Mucosa of gallbladder (tissue), 1 donor: ENCODE measurements at regions not wholly inside any gene's neighbourhood (a gene's known extent, or its start where the extent isn't known, plus 50 kb on each side); places are given as distances from the start of the nearest gene placed in this dataset.
A peak's percentile ranks its signal among the peaks of the same experiment; 100 is the strongest.

ENCODE experiments used
- DNase-seq: peaks from one replicate; pipeline ENCODE4 v3.0.0-alpha.2; 2020; ENCODE audit warnings: low spot score
- donor health status: DM: no; HTN: no; CAD: no.

DNA sequence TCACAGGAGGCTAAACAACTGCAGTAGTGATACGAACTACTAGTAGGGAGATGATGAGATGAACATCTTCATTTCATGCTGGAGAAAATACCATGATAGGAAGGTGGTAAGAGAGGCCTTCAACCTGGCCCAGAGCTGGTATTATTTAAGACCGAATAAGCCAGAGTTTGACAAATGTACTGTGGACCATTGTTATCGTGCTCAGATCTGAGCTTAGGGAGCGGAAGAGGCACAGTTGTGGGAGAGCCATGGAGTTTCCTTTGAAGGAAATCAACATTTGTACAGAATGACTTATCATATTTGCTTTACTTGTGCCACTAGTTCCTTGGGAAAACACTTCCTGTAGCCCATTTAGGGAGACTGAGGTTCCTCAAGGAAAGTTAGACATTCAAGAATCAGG lies 260.6 kb upstream of the TNP1 start:
- DNase-seq: no peak

DNA sequence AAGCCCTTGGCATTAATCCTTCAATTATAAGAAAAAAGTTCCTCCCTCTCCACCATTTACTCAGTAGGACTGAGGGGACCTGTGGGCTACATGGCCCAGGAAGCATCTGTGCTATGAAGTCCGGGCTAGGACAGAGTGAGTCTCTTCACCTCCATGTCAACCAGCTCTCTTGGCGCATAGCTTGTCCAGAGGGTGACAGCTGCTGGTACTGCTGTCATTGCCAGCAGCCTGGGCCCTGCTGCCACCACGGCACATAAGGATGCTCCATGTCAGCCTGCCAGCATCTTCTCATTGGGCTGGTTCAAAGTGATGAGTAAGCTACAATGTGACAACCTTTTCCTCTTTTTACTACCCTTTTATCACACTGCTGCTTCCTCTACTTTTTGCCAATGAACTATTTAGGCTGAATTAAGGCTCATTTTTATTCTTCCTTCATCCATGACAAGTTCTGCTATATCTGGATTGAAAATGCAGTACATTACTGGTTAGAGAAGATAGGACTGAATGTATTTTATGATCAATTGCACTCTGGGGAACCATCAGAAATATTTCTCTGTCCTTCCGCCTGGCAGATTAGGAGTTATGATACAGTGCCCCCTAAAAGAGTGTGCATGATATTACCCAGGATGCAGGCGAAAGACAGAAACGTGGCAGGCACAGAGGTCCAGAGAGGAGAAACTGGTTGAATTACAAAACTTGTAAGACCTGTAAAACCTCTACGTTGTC lies 258.9 kb upstream of the TNP1 start:
- no peak for DNase-seq

DNA sequence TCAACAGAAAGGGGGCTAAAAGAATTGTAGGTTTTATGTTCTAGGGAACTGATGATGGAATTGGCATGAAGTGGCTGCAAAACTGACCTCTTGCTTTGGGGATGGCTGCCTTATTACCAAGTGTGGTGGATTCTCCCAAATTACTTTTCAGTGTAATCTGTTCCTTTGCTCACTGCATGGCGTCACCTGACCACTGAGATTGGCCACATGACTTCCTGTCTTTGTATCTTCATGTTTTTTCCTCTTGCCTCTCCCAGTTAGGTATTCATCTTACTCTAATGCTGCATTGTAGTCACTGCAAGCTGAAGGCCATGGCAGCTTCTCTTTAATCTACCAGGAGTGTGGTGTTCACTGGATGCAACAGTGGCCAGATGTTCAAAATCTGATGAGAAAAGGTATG lies 257.7 kb upstream of the TNP1 start:
- no peak for DNase-seq

DNA sequence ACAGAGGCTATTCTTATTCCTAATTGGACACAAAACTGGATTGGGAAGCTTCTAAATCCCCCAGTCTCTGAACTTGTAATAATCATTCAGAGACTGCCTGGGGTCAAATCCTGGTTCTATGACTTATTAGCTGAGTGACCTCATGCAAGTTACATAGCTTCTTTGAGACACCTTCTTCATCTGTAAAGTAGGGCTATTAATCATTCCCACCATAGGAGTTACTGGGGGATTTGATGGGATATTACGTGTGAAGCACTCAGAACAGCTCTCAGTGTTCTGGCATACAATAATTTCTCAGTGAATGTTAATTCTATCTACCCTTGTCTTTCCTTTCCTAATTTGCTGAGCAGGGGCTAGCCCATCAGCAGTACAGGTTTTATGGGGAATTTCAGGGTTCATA lies 256.7 kb upstream of the TNP1 start:
- no peak for DNase-seq

DNA sequence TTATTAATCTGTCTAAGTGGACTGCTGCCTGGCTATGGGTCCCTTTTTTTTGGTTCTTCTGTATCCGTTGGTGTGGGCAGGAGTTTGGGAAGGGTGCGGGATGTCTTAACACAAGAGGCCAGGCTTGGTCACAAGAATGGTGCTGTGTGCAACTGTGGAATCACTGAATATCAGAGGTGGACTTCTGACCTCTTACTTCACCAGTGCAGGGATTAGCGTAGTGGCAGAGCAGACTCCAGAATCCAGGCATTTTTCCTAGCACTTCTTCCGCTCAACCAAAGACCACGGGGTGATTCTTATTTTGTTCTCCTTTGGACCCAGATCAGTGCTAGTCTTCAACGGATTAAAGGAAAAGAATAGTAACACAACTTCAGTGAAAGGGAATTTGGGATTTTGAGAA lies 254.3 kb upstream of the TNP1 start:
- no peak for DNase-seq

DNA sequence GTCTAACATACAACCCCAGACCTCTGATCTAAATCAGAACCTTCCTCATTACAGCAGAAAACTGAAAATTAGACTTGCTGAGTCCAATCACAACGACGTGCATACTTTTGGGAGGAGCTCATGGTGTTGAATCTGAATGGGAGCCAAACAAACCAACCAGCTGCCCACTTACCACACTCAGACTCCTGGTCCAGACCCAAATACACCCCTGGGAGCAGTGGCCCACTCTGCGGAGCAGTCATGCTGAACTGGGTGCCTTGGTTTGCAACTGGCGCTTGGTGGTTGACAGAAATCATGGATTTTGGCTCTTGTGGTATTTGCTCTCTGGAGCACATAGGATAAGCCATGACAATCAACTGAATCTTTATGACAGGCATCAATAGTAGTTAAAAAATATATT lies 253.6 kb upstream of the TNP1 start:
- DNase-seq: no peak

DNA sequence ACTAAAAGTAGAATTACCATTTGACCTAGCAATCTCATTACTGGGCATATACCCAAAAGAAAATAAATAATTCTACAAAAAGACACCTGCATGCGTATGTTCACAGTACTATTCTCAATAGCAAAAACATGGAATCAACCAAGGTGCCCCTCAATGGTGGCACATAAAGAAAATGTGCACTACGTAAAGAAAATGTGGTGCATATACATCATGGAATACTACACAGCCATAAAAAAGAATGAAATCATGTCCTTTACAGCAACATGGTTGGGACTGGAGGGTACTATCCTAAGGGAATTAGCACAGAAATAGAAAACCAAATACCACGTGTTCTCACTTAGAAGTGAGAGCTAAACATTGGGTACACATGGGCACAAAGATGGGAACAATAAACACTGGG lies 250.7 kb upstream of the TNP1 start:
- DNase-seq: no peak

DNA sequence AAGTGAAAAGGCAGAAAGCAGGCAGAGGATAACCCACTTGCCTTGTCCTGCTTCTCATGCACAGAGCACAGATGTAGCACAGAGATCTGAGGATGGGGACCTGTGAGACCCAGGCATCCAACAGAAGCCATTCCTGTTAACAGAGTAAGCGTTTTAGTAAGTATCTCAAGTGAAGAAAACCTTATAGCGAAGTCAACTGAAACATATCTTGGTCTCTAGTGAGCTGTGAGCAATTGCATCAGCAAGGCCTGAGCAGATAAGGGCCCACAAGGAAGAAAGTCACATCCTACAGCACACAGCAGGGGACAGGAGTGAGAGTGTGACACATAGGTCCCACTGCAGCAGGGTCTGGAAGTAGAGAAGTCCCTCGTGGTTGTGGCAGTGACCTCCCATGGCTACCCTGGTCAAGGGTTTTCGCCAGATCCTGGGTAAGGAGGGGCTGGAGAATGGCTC lies 248.7 kb upstream of the TNP1 start:
- DNase-seq: no peak

DNA sequence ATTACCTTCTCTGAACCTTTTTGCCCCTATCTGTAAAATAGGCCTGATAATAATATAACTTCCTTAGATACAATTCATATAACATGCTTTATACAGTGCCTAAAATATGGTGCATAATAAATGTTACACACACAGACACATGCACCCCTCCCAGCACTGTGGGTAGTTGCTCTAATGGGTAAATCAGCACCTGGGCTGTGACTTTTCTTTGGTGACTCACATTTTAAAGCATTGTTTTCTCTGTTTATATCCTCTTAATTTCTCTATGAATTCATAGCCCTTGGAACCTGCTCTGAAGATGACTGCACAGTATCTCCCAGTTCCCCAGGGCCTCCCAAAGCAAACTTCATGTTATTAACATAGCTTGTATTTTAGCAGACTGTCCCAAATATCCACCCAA lies 248.2 kb upstream of the TNP1 start:
- no peak for DNase-seq

DNA sequence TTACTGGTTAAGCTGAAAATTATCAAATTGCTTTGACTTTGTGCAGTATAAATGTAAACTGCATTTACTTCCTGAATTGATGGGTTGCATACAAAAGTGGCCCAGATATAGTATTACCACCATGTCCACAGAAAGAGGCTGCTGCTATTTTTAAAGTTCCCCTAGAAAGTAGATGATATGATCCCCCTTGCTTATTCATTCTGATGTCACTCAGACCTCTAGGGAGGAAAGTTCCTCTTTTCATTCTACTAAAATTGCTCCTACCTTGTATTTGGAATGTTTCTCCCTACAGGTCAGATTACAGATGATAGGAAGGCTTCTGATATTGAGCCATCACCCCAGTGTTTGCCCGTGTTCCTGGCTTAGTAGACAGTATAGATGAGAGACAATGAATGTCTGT lies 247.6 kb upstream of the TNP1 start:
- no peak for DNase-seq

DNA sequence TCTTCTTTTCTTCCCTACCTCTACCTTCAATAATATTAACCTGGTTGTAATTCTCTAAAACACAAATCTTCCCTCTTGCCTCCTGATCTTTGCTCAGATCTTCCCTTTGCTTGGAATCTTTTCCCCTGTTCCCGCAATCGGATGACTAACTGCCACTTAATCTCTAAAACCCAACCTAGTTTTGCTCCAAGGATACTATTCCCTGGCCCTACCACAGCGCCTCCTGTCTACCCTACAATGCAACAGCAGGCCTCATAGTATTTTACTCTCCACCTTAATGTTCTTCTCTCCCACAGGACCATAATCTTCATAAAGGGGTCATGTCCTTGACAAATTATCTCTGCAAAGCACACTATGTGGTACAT lies 246.8 kb upstream of the TNP1 start:
- no peak for DNase-seq

DNA sequence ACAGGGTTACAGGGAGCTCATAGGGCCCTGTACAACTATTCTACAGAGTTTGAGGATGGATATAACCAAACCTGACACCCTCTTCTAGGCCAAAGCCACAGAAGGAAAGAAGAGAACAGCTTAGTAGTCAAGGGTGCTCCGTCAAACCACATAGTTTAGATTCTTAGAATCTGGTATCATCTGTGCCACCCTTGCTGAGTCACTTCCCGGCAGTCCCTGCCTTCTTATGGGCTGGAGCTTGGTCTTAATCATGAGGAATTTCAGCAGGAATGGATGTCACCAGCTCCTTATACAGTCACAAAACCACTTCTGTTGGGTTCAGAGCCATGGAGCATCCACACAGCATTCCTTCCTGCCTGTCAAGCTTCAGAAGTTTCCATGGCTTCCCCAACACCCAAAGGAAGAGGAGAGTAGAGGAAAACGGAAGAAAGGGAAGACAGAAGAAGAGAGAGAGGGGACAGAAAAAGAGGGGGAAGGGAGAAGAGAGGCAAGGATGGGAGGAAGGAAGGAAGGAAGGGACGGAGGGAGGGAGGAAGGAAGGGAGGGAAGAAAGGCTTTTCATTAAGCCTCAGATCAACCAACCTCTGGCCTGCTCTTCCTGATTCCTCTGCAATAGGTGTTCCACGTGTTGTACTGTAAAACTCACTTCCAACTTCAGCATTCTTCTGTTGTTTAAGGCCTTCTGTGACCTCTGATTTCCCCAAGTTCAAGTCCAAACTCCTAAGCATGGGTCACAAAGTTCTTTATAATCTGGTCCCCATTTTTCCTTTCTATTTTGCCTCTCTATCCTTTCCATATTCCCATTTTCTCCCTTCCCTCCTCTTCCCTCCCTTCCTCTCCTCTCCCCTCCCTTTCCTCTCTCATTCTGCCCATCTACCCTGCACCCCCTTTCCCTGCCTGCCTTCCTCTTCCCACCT lies 246.1 kb upstream of the TNP1 start:
- DNase-seq: peak; percentile 14

DNA sequence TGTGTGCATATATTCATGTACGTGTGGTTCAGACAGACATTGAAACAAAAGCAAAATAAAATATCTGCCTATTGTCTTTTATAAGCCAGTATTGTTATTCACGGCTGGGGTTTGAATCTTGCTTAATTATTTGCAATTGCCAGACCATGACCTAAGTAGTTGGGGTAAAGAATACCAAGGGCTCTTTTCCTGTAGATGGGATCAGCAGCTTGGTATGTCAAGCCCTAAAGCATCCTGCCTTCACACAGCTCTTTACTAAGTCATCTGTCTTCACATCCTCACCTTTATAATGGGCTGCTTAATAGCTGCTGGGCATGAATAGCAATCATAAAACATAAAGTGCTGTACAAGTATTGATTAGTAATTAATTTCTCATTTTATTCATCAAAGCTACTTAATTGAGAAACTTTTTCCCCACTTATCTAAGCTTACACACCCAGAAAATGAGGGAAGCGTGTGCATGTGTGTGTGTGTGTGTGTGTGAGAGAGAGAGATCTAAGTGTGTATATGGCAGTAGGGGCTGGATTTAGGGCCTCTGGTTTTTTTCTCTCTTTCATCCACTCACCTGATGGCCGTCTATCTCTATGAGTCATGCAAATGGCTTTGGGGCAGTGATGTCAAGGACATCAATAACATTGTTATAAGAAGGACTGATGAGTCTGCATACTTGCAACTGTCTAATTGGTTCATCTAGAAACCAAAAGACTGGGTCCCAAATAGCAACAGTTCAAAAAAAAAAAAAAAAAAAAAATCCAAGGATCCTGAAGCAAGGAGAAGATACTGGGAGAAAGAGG lies 244.1 kb upstream of the TNP1 start:
- DNase-seq: no peak

DNA sequence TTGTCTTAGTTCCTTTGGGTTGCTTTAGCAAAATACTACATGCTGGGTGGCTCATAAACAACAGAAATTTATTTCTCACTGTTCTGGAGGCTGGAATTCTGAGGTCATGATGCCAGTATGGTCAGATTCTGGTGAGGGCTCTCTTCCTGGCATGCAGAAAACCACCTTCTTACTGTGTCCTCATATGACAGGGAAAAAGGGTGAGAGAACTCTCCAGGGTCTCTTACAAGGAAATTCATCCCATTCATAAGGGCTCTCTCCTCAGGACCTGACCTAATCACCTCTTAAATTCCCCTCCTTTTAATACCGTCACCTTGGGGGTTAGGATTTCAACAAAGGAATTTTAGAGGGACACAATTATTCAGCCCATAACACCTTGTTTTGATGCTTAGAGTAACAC lies 243.1 kb upstream of the TNP1 start:
- DNase-seq: no peak

DNA sequence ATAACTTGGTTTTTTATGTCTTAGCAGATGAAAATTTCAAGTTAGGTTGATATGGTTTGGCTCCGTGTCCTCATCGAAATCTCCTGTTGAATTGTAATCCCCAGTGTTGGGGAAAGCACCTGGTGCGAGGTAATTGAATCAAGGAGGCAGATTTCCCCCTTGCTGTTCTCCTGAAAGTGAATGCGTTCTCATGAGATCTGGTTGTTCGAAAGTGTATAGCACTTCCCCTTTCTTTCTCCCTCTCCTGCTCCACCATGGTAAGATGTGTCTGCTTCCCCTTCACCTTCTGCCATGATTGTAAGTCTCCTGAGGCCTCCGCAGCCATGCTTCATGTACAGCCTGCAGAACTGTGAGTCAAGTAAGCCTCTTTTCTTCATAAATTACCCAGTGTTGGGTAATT lies 242.1 kb upstream of the TNP1 start:
- DNase-seq: no peak

DNA sequence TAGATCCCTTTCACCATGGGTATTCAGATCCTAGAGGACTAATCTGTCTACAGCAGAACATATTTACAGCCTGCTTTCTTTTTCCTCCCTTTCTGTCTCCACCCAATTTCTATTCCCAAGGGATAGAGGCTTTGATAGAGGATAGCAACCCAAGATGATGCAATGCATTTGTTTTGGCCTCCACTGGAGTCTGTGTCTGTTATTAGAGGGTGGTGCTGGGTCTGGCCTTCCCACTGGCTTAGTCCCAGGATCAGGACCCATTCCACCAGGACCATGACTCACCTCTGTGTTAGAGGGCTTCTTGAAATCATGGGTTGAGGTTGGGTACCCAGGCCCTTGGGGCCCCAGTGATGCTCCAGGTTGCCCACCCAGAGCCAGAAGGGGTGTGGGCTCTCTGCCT lies 239.7 kb upstream of the TNP1 start:
- DNase-seq: no peak

DNA sequence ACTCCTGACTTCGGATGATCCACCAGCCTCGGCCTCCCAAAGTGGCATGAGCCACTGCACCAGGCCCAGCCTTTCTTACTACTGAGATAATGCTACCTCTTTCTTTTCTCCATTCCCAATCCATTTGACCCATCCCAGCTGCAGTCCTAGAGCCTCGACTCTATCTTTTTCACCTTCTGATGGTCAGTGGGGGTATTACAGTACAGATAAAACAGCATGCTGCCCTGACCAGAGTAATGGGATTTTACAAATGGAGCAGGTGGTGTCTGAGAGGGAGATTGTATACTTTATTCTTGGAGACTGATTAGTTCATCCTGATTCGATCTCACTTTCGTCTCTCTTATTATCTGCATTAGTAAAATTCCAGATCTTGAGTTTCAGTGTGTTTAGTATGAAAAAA lies 238.6 kb upstream of the TNP1 start:
- DNase-seq: no peak

DNA sequence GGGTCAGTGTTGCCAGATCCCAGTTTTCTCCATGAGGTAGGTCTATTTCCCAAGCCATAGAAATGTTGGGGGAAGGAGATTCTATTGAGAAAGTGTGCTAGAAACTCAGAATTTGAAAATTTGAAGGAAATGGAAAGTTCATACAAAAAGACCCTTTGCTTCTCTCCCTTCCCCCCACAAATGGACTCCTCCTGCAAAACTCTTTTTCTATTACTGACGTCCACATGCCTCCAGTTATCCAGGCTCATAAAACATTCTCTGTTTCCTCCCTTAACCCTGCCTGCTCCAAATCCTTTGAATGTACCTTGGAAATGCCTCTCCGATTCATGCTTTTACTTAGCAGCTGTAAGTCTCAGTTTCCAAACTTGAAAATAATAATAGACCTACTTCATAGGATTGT lies 237.5 kb upstream of the TNP1 start:
- no peak for DNase-seq

DNA sequence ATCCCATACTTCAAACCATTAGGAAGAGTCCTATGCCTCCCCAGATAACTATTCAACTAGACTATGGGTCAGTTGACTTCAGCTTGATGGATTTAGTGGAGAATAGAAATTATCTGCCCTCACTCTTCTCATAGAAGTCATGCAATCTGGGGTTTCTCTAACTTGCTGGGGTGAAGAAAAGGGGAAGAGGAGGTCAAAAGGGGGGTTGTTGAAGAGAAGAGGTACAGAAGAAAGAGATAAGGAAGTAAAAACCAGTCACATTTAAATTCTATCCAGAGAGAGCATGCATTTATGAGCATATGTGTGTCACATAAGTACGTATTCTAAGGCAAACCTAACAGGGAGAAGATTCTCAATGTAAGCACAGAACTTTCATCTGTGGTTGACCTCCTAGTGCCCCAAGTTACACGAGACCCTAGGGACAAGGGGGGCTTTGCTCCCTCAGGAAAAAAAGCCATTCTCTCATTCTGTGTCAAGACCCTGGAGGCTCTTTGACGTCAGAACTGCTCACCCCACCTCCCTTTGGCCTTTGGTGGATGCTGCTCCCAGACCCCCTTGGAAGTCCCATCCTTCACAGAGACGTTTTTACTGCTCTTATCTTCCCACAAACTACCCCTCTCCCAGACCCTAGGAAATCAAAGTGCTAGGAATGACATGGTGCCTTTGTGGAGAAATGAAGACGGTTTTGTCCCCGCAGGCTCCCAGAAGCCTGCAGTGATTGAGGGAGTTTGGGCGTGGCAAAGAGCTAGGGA lies 236.8 kb upstream of the TNP1 start:
- DNase-seq: no peak

DNA sequence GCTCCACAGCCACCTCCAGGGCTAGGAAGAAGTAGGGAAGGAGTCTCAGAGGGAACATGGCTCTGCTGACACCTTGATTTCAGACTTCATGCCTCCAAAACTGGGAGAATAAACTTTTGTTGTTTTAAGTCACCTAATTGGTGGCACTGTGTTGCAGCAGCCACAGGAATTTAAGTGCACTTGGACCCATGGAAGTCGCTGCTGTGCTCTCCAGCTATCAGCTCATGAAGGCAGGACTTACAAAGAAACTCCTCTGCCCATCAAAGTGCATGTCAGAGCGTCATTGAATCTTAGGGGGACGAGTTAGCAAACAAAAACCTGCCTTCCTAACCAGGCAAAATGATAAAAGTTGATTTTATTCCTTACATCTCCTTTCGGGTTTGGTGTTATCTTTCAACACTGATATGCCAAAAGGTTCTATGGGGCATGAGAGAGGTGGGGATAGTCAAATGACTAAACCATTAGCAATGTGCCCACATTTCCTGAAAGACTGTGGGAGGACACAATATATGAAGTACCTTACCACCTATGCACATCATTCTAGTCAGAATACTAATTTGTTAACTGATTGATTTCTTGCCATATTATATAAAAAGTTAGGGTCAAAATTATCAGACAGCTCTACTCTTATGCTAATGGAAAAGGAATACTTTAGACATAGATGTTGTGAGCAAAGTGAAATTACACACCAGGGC lies 235.8 kb upstream of the TNP1 start:
- DNase-seq: no peak

DNA sequence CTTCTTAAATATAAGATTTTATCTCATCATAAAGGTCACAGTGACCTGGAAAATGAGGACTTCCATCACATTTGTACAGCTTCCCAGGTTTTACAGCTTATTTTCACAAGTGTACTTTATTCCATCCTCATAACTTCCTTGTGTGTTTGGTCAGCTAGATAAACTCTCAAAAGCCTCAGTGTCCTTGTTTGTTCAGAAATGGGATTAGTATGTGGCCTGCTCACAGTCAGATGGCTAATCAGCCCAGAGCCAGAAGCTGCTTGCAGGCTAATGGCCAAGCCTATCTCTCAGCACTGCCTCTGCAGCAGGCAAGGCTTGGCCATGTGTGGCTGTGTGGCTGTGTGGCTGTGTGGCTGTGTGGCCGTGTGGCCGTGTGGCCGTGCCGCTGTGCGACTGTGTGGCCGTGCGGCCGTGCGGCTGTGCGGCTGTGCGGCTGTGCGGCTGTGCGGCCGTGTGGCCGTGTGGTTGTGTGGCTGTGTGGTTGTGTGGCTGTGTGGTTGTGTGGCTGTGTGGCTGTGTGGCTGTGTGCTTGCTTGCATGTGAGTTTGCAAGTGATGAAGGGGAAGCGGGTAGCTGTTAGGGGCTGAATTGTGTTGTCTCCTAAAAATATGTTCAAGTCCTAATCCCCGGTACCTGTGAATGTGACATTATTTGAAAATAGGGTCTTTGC lies 233.0 kb upstream of the TNP1 start:
- peak; percentile 38 for DNase-seq
